OCI-LY1 (cell line): ENCODE measurements at regions not wholly inside any gene's neighbourhood (a gene's known extent, or its start where the extent isn't known, plus 50 kb on each side); places are given as distances from the start of the nearest gene placed in this dataset.

ENCODE experiments used
- CTCF ChIP-seq: fragments of 200-600 bp; sonication (generic), shearing (Covaris generic); IDR thresholded peaks from 2 replicates; pipeline ENCODE4 v1.5.1; 2017; ENCODE audit warnings: mild to moderate bottlenecking, antibody characterized with exemption, low read length, moderate library complexity, mixed read lengths
- EZH2 ChIP-seq: fragments of 200-600 bp; sonication (generic), shearing (Covaris generic); IDR thresholded peaks from 2 replicates; pipeline ENCODE4 v1.8.0; 2017; ENCODE audit warnings: borderline replicate concordance, mixed run types, mild to moderate bottlenecking, antibody characterized with exemption, low read length, moderate library complexity, mixed read lengths

GRCh38 chr11:105282658-105283057 is 143.1 kb upstream of the CARD18 start:
- TF ChIP-seq CTCF (no peak), EZH2 (no peak)
